Psoas muscle (tissue), 7 donors: ENCODE measurements at regions not wholly inside any gene's neighbourhood (a gene's known extent, or its start where the extent isn't known, plus 50 kb on each side); places are given as distances from the start of the nearest gene placed in this dataset.

Experiments
- ATAC-seq, 4 donors: fragments of 200-7000 bp; cut with Tn5 transposase; one replicate each; pipeline ENCODE4 v1.9.1; 2020; ENCODE audit warnings: moderate library complexity in 3 of 4, mild to moderate bottlenecking in 2 of 4
- DNase-seq, 2 donors: peaks; one replicate each; pipeline ENCODE4 v3.0.0-alpha.2; 2020
- H3K27ac ChIP-seq: fragments of 200-600 bp; one replicate; pipeline ENCODE4 v1.8.0; 2022
- H3K27me3 ChIP-seq, 3 donors: fragments of 200-600 bp in 1 of 3; one replicate each; pipeline versions ENCODE4 v1.6.1 to v1.8.0; 2013 to 2022; ENCODE audit warnings: low read length in 2 of 3, mild to moderate bottlenecking in 2 of 3, moderate library complexity in 1 of 3; ENCODE audit not compliant: insufficient read depth in 3 of 3
- H3K36me3 ChIP-seq, 2 donors: fragments of 200-600 bp in 1 of 2; one replicate each; pipeline versions ENCODE4 v1.6.1 to v1.8.0; 2013 to 2022; ENCODE audit warnings: low read depth in 1 of 2, mild to moderate bottlenecking in 1 of 2, moderate library complexity in 1 of 2; ENCODE audit not compliant: insufficient read depth in 1 of 2
- H3K4me1 ChIP-seq: fragments of 200-600 bp; one replicate; pipeline ENCODE4 v1.8.0; 2022
- H3K4me3 ChIP-seq: fragments of 200-600 bp; one replicate; pipeline ENCODE4 v1.8.0; 2022; ENCODE audit warnings: mild to moderate bottlenecking
- H3K9me3 ChIP-seq: fragments of 200-600 bp; one replicate; pipeline ENCODE4 v1.8.0; 2022
- WGBS, 3 donors: extraction: QIAGEN DNeasy Blood & Tissue Kit; methylation state at CpG; one replicate each; pipeline versions ENCODE4 v1.1.6 to v1.1.7; 2013; 5-methylcytosine and 5-hydroxymethylcytosine counted together
- intact Hi-C, 2 donors: fragments of 100-400 bp; cut with DNase I; formaldehyde crosslinking; loops; one replicate each; pipeline versions ENCODE4 v1.11.0 to v1.14.2; 2022
- TF ChIP-seq, protein P1 (sequence below): fragments of 200-600 bp; IDR thresholded peaks from one replicate; pipeline ENCODE4 v1.8.0; 2022; ENCODE audit warnings: antibody characterized with exemption
- donor health status: healthy with polysubstance abuse.
- donor health status: DM: no; HTN: no; CAD: no; lungs with moderate emphysema.
- donor health status: Bipolar disorder and iron deficiency.
- donor health status: healthy.
- donor health status: DM: yes; HTN: yes; CAD: no.
- donor health status: DM: no; HTN: no; CAD: no.
- donor health status: DM: yes; HTN: yes; CAD: no.

DNA sequence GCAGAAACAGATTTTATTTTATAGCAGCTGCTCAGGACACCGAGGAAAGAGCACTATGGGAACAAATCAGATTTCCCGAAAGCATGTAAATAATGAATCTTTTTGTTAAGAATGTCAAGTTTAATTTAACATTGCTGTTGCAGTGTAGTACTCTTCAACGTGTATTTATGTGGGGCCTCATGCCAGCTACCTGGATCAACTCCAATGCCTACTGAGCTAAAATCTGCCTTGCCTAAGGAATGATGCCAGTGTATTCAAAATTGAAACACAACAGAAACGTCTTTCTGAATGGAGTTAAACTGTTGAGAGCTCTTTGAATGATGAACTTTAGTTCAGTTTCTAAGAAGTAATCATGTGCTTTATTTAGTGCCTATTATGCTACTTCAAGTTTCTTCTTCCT, 1379.8 kb upstream of the ATXN8OS start:
- Histone ChIP-seq H3K36me3 (no peaks in the 10 kb centered on the region), H3K27ac (no peak overlapping the region), H3K4me3 (no peak overlapping the region), H3K4me1 (no peaks in the 10 kb centered on the region), H3K27me3 (no peaks in the 10 kb centered on the region), H3K9me3 (no peaks in the 10 kb centered on the region)
- DNase-seq = no peak
- 37 to 51% (median 41%) methylated on average over 4 of the region's 4 CpGs for WGBS, 3 donors
- intact Hi-C loops = no loop called here
- ATAC-seq = no peak
- TF ChIP-seq, protein P1, sequence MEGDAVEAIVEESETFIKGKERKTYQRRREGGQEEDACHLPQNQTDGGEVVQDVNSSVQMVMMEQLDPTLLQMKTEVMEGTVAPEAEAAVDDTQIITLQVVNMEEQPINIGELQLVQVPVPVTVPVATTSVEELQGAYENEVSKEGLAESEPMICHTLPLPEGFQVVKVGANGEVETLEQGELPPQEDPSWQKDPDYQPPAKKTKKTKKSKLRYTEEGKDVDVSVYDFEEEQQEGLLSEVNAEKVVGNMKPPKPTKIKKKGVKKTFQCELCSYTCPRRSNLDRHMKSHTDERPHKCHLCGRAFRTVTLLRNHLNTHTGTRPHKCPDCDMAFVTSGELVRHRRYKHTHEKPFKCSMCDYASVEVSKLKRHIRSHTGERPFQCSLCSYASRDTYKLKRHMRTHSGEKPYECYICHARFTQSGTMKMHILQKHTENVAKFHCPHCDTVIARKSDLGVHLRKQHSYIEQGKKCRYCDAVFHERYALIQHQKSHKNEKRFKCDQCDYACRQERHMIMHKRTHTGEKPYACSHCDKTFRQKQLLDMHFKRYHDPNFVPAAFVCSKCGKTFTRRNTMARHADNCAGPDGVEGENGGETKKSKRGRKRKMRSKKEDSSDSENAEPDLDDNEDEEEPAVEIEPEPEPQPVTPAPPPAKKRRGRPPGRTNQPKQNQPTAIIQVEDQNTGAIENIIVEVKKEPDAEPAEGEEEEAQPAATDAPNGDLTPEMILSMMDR = no peak

DNA sequence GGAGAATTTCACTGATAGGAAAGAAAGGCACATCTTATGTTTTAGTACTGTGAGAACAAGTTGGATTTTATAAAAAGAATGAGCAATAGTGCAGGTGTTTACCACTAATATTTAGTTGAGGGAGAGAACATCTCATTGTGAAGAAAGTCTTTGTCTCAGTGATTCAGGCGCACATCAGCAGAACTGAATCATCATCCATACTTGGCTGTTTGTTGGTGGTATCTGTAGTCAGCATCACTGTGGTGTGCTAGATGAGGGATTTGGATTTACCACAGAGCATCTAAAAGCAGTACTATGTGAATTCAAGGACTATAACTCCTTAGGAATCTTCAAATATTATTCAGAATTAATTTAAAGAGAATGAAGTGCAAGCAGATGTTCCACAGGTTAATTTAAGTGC, 1380.5 kb upstream of the ATXN8OS start:
- 75 to 88% (median 86%) methylated on average over 1 of the region's 1 CpG for WGBS, 3 donors
- Histone ChIP-seq H3K27me3 (no peaks in the 10 kb centered on the region), H3K4me1 (no peaks in the 10 kb centered on the region), H3K4me3 (no peak overlapping the region), H3K36me3 (no peaks in the 10 kb centered on the region), H3K27ac (no peak overlapping the region), H3K9me3 (no peaks in the 10 kb centered on the region)
- intact Hi-C loops = no loop called here
- TF ChIP-seq, protein P1 = no peak
- no peak for DNase-seq
- ATAC-seq = no peak

DNA sequence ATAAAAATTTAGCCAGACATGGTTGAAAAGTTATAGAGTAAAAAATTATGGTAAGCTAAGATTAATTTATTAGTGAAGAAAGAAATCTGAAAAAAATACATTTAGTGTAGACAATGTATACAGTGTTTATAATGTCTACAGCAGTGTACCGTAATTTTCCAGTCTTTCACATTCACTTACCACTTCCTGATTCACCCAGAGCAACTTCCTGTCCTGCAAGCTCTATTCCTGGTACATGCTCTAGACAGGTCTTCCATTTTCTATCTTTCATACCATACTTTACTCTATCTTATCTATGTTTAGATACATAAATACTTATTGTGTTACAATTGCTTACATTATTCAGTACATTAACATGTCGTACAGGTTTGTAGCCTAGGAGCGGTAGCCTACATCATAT, 1387.8 kb upstream of the ATXN8OS start:
- TF ChIP-seq, protein P1 = no peak

DNA sequence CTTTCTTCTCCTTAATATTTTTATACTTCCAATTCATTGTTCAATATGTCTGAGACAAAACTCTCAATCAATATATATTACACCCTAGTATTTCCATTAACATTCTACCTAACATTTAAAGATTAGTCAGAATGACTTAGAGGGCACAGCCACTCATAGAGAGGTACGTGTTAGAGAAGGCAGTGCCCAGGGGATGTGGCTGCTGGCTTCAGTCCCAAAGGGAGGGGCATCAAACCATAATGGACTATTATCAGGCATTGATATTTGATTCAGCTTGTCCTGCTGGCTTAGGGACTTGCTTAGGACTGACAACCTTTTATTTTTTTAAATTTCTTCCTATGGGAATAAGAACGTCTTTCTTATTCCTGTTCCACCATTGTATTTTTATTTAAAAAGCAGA, 1392.0 kb upstream of the ATXN8OS start:
- H3K36me3 ChIP-seq = no peaks in the 10 kb centered on the region
- H3K4me1 ChIP-seq = no peaks in the 10 kb centered on the region
- intact Hi-C loops = no loop called here
- H3K27me3 ChIP-seq = no peaks in the 10 kb centered on the region
- H3K27ac ChIP-seq = no peak overlapping the region
- no peak overlapping the region for H3K4me3 ChIP-seq
- H3K9me3 ChIP-seq = no peaks in the 10 kb centered on the region
- DNase-seq = no peak
- TF ChIP-seq, protein P1 = no peak
- no peak for ATAC-seq
- WGBS, 3 donors = 34 to 41% (median 41%) methylated on average over 2 of the region's 2 CpGs

More for the DNA sequence above, 1387.8 kb upstream of the ATXN8OS start:
- Histone ChIP-seq H3K27me3 (no peaks in the 10 kb centered on the region), H3K36me3 (no peaks in the 10 kb centered on the region), H3K27ac (no peak overlapping the region), H3K4me1 (no peaks in the 10 kb centered on the region), H3K9me3 (no peaks in the 10 kb centered on the region), H3K4me3 (no peak overlapping the region)
- WGBS, 3 donors = 87 to 94% (median 88%) methylated on average over 3 of the region's 3 CpGs
- no peak for ATAC-seq
- DNase-seq = no peak
- intact Hi-C loops = no loop called here

DNA sequence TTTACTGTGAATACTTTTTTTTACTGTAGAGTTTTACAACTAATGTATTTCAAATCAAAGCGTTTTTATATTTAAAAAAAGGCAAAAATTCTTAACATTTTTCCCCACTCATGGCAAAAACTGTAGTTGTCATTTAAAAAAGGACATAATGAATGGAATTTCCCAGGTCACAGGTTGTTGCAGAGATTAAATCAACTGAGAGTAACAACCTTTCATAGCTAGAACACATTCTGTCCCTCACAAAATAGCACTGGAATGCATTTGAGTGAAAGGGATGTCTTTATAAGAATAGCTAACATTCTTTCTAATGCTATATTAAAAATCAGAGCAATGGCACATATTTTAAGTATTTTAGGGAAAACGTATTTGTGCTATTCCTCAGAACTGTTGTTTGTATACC, 1393.3 kb upstream of the ATXN8OS start:
- intact Hi-C loops = no loop called here
- TF ChIP-seq, protein P1 = no peak
- no peak overlapping the region for H3K4me3 ChIP-seq
- H3K27ac ChIP-seq = no peak overlapping the region
- no peaks in the 10 kb centered on the region for H3K27me3 ChIP-seq
- no peaks in the 10 kb centered on the region for H3K4me1 ChIP-seq
- no peak for DNase-seq
- ATAC-seq = no peak
- H3K9me3 ChIP-seq = no peaks in the 10 kb centered on the region
- 24 to 34% (median 33%) methylated on average over 2 of the region's 2 CpGs for WGBS, 3 donors
- H3K36me3 ChIP-seq = no peaks in the 10 kb centered on the region
